Hepatocyte (in vitro differentiated cells): ENCODE measurements at regions not wholly inside any gene's neighbourhood (a gene's known extent, or its start where the extent isn't known, plus 50 kb on each side); places are given as distances from the start of the nearest gene placed in this dataset.

Experiments used
- DNase-seq: peaks from one replicate; pipeline ENCODE4 v3.0.0-alpha.2; 2016; ENCODE audit warnings: low spot score
- H2AFZ ChIP-seq: fragments of 200-600 bp; sonication (generic); 2 replicates; pipeline ENCODE4 v1.6.0; 2016; ENCODE audit warnings: antibody characterized with exemption, mild to moderate bottlenecking
- H3K27ac ChIP-seq: fragments of 200-600 bp; sonication (generic); 2 replicates; pipeline ENCODE4 v1.5.1; 2016; ENCODE audit warnings: mild to moderate bottlenecking
- H3K27me3 ChIP-seq: fragments of 200-600 bp; sonication (generic); 2 replicates; pipeline ENCODE4 v1.6.1; 2016
- H3K36me3 ChIP-seq: fragments of 200-600 bp; sonication (generic); replicated peaks from 2 replicates; pipeline ENCODE4 v1.5.1; 2016; ENCODE audit warnings: low read depth; ENCODE audit not compliant: insufficient read depth
- H3K4me1 ChIP-seq: fragments of 200-600 bp; sonication (generic); 2 replicates; pipeline ENCODE4 v1.5.1; 2016; ENCODE audit warnings: mild to moderate bottlenecking, moderate library complexity; ENCODE audit not compliant: insufficient read depth
- H3K4me2 ChIP-seq: fragments of 200-600 bp; sonication (generic); 2 replicates; pipeline ENCODE4 v1.6.0; 2016
- H3K4me3 ChIP-seq: fragments of 200-600 bp; sonication (generic); 2 replicates; pipeline ENCODE4 v1.5.1; 2016; ENCODE audit warnings: mild to moderate bottlenecking
- H3K79me2 ChIP-seq: fragments of 200-600 bp; sonication (generic); 2 replicates; pipeline ENCODE4 v1.6.0; 2017; ENCODE audit warnings: mild to moderate bottlenecking
- H3K9me2 ChIP-seq: fragments of 200-600 bp; sonication (generic); replicated peaks from 2 replicates; pipeline ENCODE4 v1.6.0; 2017; ENCODE audit warnings: mild to moderate bottlenecking; ENCODE audit not compliant: insufficient read depth
- H3K9me3 ChIP-seq: fragments of 200-600 bp; sonication (generic); 2 replicates; pipeline ENCODE4 v1.5.1; 2016; ENCODE audit warnings: low read depth, mild to moderate bottlenecking
- H4K20me1 ChIP-seq: fragments of 200-600 bp; sonication (generic); 2 replicates; pipeline ENCODE4 v1.6.0; 2016; ENCODE audit warnings: mild to moderate bottlenecking; ENCODE audit not compliant: insufficient read depth, poor library complexity, severe bottlenecking
- EZH2 ChIP-seq: fragments of 200-600 bp; sonication (generic); IDR thresholded peaks from 2 replicates; pipeline ENCODE4 v1.6.1; 2016; ENCODE audit warnings: antibody characterized with exemption, mild to moderate bottlenecking, borderline replicate concordance
- EZH2phosphoT487 ChIP-seq: fragments of 200-600 bp; sonication (generic); IDR thresholded peaks from one replicate; pipeline ENCODE4 v1.6.1; 2018; ENCODE audit warnings: antibody characterized with exemption, mild to moderate bottlenecking, low read depth, moderate library complexity; ENCODE audit not compliant: unreplicated experiment, severe bottlenecking
- WGBS: methylation state at CpG from one replicate; pipeline ENCODE4 v1.1.6; 2016; ENCODE audit warnings: low lambda C conversion rate; ENCODE audit errors: missing lambda C conversion rate; 5-methylcytosine and 5-hydroxymethylcytosine counted together
- TF ChIP-seq, protein P1 (sequence below): fragments of 200-600 bp; sonication (generic); IDR thresholded peaks from 2 replicates; pipeline ENCODE4 v1.5.1; 2016; ENCODE audit warnings: antibody characterized with exemption, mild to moderate bottlenecking; ENCODE audit not compliant: poor library complexity

DNA sequence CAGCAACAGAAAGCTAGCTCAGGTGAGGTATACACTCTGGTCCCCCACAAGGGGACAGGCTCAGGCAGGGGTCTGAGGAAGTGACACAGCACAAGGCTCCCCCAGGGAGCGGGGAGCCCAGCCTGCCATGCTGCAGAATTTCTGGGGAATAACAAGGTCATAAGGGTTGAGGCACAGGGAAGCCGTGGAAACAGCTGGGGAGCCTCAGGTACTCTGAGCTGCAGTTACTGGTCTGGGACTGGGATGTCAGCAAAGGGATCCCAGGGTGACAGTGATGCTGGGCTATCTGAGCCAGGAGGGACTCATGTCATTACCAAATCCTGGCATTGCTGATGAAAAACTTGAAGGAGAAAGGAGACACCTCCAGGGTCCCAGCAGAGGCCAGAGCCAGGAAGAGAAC lies 64.4 kb upstream of the NANOS1 start:
- no peak overlapping the region for H2AFZ ChIP-seq
- H3K4me1 ChIP-seq: no peaks in the 10 kb centered on the region
- H3K79me2 ChIP-seq: no peaks in the 10 kb centered on the region
- H3K4me3 ChIP-seq: no peak overlapping the region
- H3K4me2 ChIP-seq: no peak overlapping the region
- 87% methylated on average over 2 of the region's 2 CpGs for WGBS
- H3K9me3 ChIP-seq: no peaks in the 10 kb centered on the region
- H3K27me3 ChIP-seq: no peaks in the 10 kb centered on the region
- no peaks in the 10 kb centered on the region for H4K20me1 ChIP-seq
- no peak overlapping the region for H3K27ac ChIP-seq
- TF ChIP-seq, protein P1, sequence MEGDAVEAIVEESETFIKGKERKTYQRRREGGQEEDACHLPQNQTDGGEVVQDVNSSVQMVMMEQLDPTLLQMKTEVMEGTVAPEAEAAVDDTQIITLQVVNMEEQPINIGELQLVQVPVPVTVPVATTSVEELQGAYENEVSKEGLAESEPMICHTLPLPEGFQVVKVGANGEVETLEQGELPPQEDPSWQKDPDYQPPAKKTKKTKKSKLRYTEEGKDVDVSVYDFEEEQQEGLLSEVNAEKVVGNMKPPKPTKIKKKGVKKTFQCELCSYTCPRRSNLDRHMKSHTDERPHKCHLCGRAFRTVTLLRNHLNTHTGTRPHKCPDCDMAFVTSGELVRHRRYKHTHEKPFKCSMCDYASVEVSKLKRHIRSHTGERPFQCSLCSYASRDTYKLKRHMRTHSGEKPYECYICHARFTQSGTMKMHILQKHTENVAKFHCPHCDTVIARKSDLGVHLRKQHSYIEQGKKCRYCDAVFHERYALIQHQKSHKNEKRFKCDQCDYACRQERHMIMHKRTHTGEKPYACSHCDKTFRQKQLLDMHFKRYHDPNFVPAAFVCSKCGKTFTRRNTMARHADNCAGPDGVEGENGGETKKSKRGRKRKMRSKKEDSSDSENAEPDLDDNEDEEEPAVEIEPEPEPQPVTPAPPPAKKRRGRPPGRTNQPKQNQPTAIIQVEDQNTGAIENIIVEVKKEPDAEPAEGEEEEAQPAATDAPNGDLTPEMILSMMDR: no peak
- TF ChIP-seq EZH2phosphoT487 (no peak), EZH2 (no peak)
- no peaks in the 10 kb centered on the region for H3K36me3 ChIP-seq
- no peak for DNase-seq
- H3K9me2 ChIP-seq: no peaks in the 10 kb centered on the region

DNA sequence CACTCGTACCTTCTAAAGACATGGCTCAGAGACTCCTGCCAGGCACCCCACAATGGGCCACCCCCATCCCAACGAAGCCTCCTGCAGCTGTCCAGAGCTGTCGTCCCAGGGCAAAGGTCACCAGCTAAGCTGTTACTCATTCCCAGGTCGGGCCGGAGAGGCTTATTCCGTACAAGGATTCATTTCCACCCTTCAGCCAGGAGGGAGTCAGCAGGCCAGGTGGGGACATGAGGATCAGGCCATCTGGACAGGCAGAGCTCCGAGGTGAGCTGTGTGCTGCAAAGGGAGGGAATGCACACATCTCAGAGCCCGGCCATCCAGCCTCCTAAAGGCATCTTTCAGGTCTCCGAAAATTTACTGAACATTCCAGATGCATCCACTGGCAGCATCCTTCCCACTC lies 63.9 kb upstream of the NANOS1 start:
- no peak overlapping the region for H3K27ac ChIP-seq
- H3K4me3 ChIP-seq: no peak overlapping the region
- no peaks in the 10 kb centered on the region for H3K9me2 ChIP-seq
- no peaks in the 10 kb centered on the region for H3K4me1 ChIP-seq
- 40% methylated on average over 9 of the region's 9 CpGs for WGBS
- TF ChIP-seq EZH2: no peak
- H3K4me2 ChIP-seq: no peak overlapping the region
- no peaks in the 10 kb centered on the region for H3K27me3 ChIP-seq
- H3K79me2 ChIP-seq: no peaks in the 10 kb centered on the region
- no peaks in the 10 kb centered on the region for H4K20me1 ChIP-seq
- peak; percentile 33 for DNase-seq
- H3K36me3 ChIP-seq: no peaks in the 10 kb centered on the region
- no peak overlapping the region for H2AFZ ChIP-seq
- H3K9me3 ChIP-seq: no peaks in the 10 kb centered on the region

DNA sequence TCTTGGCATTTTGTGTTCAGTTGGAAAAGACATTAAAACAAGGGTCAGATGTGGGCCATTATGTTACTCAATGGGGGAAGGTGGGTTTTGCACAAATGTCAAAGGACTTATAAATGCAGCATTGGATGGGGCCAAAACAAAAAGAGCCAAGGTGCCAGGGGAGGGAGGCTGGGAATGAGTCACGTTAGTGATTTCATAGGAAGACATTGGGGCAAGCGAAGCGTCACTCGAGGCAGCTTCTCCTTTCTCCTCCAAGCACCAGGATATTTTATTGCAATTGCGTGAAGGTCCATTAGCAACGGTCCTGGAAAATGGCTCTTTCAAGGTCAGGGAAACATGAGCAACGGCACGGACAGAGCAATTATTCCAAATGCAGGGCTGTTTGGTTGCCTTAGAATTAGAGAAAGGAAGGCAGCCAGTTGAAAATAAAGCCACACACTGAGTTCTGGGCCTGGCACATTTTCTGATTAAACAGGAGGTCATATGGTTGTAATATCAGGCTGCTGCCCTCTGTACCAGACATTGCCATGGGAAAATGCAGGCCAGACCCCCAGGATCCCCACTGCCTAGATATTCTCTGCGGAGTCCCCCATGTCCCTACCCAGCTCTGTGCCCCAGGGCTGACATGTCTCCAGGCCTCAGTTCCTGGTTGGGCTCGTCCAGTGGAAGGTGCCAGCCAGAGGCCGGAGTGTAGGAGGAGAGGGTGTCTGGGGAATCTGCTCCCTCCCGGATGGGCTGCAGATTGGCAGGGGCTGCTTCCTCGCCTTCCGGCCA lies 63.3 kb upstream of the NANOS1 start:
- no peak overlapping the region for H2AFZ ChIP-seq

DNA sequence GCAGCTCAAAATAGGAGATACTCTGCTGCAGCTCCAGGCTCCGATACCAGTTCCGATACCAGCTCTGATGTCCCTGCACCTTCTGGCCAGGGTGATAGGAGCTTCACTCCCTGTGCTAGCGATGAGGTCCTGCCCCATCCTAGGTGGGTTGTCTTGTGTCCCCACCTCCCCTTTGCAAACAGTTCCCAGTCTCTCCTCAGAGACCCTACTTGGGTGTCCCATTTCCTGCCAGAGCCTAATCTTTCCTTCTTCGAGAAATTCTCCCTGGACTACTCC lies 62.7 kb upstream of the NANOS1 start:
- no peak overlapping the region for H3K4me3 ChIP-seq
- no peak for TF ChIP-seq EZH2phosphoT487
- TF ChIP-seq EZH2: no peak
- TF ChIP-seq, protein P1: no peak
- 97% methylated on average over 4 of the region's 4 CpGs for WGBS

More for the DNA sequence above, 63.3 kb upstream of the NANOS1 start:
- no peak overlapping the region for H3K27ac ChIP-seq
- H3K4me1 ChIP-seq: no peaks in the 10 kb centered on the region
- no peak for DNase-seq
- no peaks in the 10 kb centered on the region for H3K79me2 ChIP-seq
- TF ChIP-seq EZH2phosphoT487 (no peak), EZH2 (no peak)
- TF ChIP-seq, protein P1: no peak
- no peaks in the 10 kb centered on the region for H3K36me3 ChIP-seq
- H3K9me2 ChIP-seq: no peaks in the 10 kb centered on the region
- H3K4me2 ChIP-seq: no peak overlapping the region
- no peaks in the 10 kb centered on the region for H3K27me3 ChIP-seq
- no peak overlapping the region for H3K4me3 ChIP-seq
- WGBS: 85% methylated on average over 14 of the region's 14 CpGs
- H3K9me3 ChIP-seq: no peaks in the 10 kb centered on the region
- no peaks in the 10 kb centered on the region for H4K20me1 ChIP-seq

More for the DNA sequence above, 62.7 kb upstream of the NANOS1 start:
- Histone ChIP-seq H3K79me2 (no peaks in the 10 kb centered on the region), H3K9me2 (no peaks in the 10 kb centered on the region), H3K9me3 (no peaks in the 10 kb centered on the region), H2AFZ (no peak overlapping the region), H3K4me1 (no peaks in the 10 kb centered on the region), H3K27me3 (no peaks in the 10 kb centered on the region), H3K27ac (no peak overlapping the region), H3K4me2 (no peak overlapping the region), H3K36me3 (no peaks in the 10 kb centered on the region), H4K20me1 (no peaks in the 10 kb centered on the region)
- no peak for DNase-seq
